WI38 (cell line): ENCODE measurements at regions not wholly inside any gene's neighbourhood (a gene's known extent, or its start where the extent isn't known, plus 50 kb on each side); places are given as distances from the start of the nearest gene placed in this dataset.

Experiments used
- H3K4me3 ChIP-seq: 2 replicates; pipeline ENCODE4 v1.5.1; 2011; ENCODE audit warnings: low read depth, mild to moderate bottlenecking, control low read depth, low read length
- CTCF ChIP-seq: IDR thresholded peaks from 2 replicates; pipeline ENCODE4 v1.5.1; 2012; ENCODE audit warnings: low read depth, mild to moderate bottlenecking, control low read depth, low read length

GRCh38 chr4:186912606-186913005 is 188.9 kb upstream of the FAT1 start:
- no peak overlapping the region for H3K4me3 ChIP-seq
- no peak for TF ChIP-seq CTCF

- TF ChIP-seq CTCF, result no peak
- no peak overlapping the region for H3K4me3 ChIP-seq
Measured at GRCh38 chr4:186915816-186916215, 192.2 kb upstream of the FAT1 start.

GRCh38 chr4:186917136-186917535 is 193.5 kb upstream of the FAT1 start:
- TF ChIP-seq CTCF, result no peak
- H3K4me3 ChIP-seq, result no peak overlapping the region

- H3K4me3 ChIP-seq, result no peak overlapping the region
- TF ChIP-seq CTCF, result no peak
Measured at GRCh38 chr4:186918466-186918865, 194.8 kb upstream of the FAT1 start.

- H3K4me3 ChIP-seq, result no peak overlapping the region
- no peak for TF ChIP-seq CTCF
Measured at GRCh38 chr4:186919340-186919739, 195.7 kb upstream of the FAT1 start.

- H3K4me3 ChIP-seq, result no peak overlapping the region
- no peak for TF ChIP-seq CTCF
Measured at GRCh38 chr4:186920483-186920882, 196.8 kb upstream of the FAT1 start.

- no peak for TF ChIP-seq CTCF
- no peak overlapping the region for H3K4me3 ChIP-seq
Measured at GRCh38 chr4:186920992-186921391, 197.3 kb upstream of the FAT1 start.

- no peak for TF ChIP-seq CTCF
- no peak overlapping the region for H3K4me3 ChIP-seq
Measured at GRCh38 chr4:186924723-186925122, 201.1 kb upstream of the FAT1 start.
